Activated T-helper 17 cell treated with anti-CD3 and anti-CD28 coated beads, Interleukin-2, amount 50 U/mL, for 72 hours (primary cell): ENCODE measurements at regions not wholly inside any gene's neighbourhood (a gene's known extent, or its start where the extent isn't known, plus 50 kb on each side); places are given as distances from the start of the nearest gene placed in this dataset.

Source experiments
- ATAC-seq: fragments of 150-1000 bp; cut with Tn5 transposase; replicated peaks from 2 replicates; pipeline ENCODE4 v1.10.0; 2021; ENCODE audit warnings: mild to moderate bottlenecking, moderate library complexity
- H3K27ac Mint-ChIP-seq: one replicate; pipeline ENCODE4 v1.8.0; 2022; ENCODE audit warnings: mixed read lengths
- H3K27me3 Mint-ChIP-seq: one replicate; pipeline ENCODE4 v1.8.0; 2022; ENCODE audit warnings: mixed read lengths
- H3K36me3 Mint-ChIP-seq: one replicate; pipeline ENCODE4 v1.8.0; 2022; ENCODE audit warnings: low read depth, mild to moderate bottlenecking, mixed read lengths
- H3K4me1 Mint-ChIP-seq: one replicate; pipeline ENCODE4 v1.8.0; 2022; ENCODE audit warnings: mixed read lengths
- H3K4me3 Mint-ChIP-seq: one replicate; pipeline ENCODE4 v1.8.0; 2022; ENCODE audit warnings: mild to moderate bottlenecking, mixed read lengths
- H3K9me3 Mint-ChIP-seq: one replicate; pipeline ENCODE4 v1.8.0; 2022; ENCODE audit warnings: mixed read lengths

DNA sequence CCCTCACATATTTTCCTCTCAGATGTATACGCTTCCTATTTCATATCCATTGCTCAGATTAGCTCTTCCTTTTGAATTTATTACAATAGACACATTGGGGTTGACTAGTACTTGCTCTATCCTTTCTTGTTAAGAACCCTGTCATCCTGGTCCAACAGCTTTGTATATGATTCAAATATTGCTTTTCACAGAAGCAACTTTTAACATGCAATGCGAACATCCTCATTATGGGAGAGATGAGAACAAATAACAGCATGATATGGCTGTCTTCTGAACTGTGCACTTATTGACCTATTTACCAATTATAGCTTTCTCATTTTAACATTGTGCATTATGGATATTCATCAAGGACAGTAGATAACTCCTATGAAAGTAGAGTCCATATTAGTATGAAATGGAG is 510.8 kb downstream of the PTPRC start:
- Mint-ChIP-seq H3K27me3 (no peaks in the 10 kb centered on the region), H3K4me1 (no peaks in the 10 kb centered on the region), H3K9me3 (no peaks in the 10 kb centered on the region), H3K27ac (no peak overlapping the region), H3K4me3 (no peak overlapping the region), H3K36me3 (no peaks in the 10 kb centered on the region)
- no peak for ATAC-seq

DNA sequence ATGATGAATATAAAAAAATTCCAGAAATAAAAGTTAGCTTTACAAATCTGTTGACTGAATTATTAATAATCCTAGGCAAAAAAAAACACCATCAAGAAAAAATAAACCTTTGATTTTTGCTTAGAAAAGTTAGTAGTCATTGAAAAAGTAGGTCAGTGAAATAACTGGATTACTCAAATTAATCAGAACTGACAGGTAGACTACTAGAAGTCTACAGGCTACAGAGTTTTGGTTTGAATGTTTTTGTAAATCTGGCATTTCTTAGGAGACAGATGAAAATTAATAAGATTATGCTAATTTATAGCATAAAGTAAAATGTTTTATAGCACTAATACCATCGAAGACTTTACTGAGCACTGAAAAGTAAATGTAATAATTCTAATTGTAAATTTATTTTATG is 511.9 kb downstream of the PTPRC start:
- H3K36me3 Mint-ChIP-seq, result no peaks in the 10 kb centered on the region
- H3K4me3 Mint-ChIP-seq, result no peak overlapping the region
- no peak for ATAC-seq
- no peaks in the 10 kb centered on the region for H3K4me1 Mint-ChIP-seq
- no peaks in the 10 kb centered on the region for H3K27me3 Mint-ChIP-seq
- no peaks in the 10 kb centered on the region for H3K9me3 Mint-ChIP-seq
- H3K27ac Mint-ChIP-seq, result no peak overlapping the region

DNA sequence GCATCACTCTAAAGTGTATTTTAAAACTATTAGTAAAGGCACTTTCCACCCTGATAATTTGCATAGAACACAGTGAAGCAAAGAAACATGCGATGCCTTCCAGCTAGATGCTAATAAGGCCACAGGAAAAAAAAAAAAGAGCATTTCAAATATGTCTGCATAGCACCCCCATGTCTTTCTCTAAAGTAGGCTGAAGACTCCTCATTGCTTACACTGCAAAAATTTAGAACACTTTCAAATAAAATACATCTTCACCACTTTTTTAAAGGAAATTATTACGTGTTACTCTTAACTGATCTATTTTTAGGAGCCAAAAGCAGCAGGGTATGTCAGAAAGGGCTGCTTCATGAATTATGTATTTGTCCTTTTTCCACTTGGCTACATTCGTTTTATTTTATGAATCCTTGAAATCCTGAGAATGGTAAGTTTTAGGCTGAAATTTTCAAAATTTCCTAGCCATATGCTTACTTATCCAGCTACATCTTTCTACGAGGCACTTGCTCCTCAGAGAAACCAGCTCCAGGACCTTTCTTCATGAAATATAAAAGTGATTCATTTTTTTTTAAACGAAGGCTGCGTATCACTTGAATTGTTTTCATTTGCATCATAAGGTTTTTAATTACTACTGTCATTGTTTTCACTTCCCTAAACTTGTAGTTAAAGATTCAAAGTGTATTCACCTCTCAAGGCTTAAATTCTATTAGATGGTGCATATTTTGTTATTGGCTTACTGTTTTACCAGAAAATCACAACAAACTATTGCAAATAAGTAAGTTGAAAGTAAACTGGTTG is 513.0 kb downstream of the PTPRC start:
- no peak for ATAC-seq
- Mint-ChIP-seq H3K27me3 (no peaks in the 10 kb centered on the region), H3K36me3 (no peaks in the 10 kb centered on the region), H3K4me1 (no peaks in the 10 kb centered on the region), H3K27ac (no peak overlapping the region), H3K9me3 (no peaks in the 10 kb centered on the region), H3K4me3 (no peak overlapping the region)

- H3K9me3 Mint-ChIP-seq, result no peaks in the 10 kb centered on the region
- no peak overlapping the region for H3K27ac Mint-ChIP-seq
- no peaks in the 10 kb centered on the region for H3K27me3 Mint-ChIP-seq
- H3K4me3 Mint-ChIP-seq, result no peak overlapping the region
- H3K36me3 Mint-ChIP-seq, result no peaks in the 10 kb centered on the region
- no peaks in the 10 kb centered on the region for H3K4me1 Mint-ChIP-seq
- no peak for ATAC-seq
Observed at GRCh38 chr1:199152676-199153075, 513.8 kb downstream of the PTPRC start.

GRCh38 chr1:199155166-199156019 is 516.6 kb downstream of the PTPRC start:
- H3K9me3 Mint-ChIP-seq, result no peaks in the 10 kb centered on the region
- no peaks in the 10 kb centered on the region for H3K27me3 Mint-ChIP-seq
- H3K4me1 Mint-ChIP-seq, result peaks cover under 1% of the 10 kb centered on the region
- H3K27ac Mint-ChIP-seq, result no peak overlapping the region
- H3K4me3 Mint-ChIP-seq, result no peak overlapping the region
- no peak for ATAC-seq
- H3K36me3 Mint-ChIP-seq, result no peaks in the 10 kb centered on the region

DNA sequence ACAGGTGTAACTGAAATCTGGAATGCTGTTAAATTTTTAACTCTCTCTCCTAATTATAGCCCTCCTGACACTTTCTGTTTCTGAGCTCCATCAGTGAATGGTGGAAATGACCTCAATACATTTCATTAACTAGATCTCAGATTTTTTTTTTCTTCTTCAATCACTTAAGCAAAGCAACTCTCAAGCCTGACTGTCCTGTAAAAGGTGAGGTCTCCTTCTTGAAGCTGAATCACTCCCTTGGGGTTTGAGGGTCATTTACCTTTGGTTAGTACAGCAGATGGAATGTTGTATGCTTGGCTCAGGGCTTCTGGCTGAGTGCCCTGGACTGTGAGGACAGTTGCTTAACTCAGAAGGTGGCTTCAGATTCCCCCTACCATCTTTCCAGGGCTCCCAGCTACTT is 518.7 kb downstream of the PTPRC start:
- Mint-ChIP-seq H3K4me3 (no peak overlapping the region), H3K4me1 (peaks cover 13% of the 10 kb centered on the region), H3K27me3 (no peaks in the 10 kb centered on the region), H3K27ac (no peak overlapping the region), H3K9me3 (no peaks in the 10 kb centered on the region), H3K36me3 (no peaks in the 10 kb centered on the region)
- no peak for ATAC-seq

- H3K4me3 Mint-ChIP-seq, result peak overlapping the region; percentile 25
- H3K27ac Mint-ChIP-seq, result peak overlapping the region; percentile 20
- H3K4me1 Mint-ChIP-seq, result peaks cover 31% of the 10 kb centered on the region
- ATAC-seq, result peak; percentile 58
- no peaks in the 10 kb centered on the region for H3K9me3 Mint-ChIP-seq
- no peaks in the 10 kb centered on the region for H3K36me3 Mint-ChIP-seq
- H3K27me3 Mint-ChIP-seq, result no peaks in the 10 kb centered on the region
Observed at GRCh38 chr1:199160521-199161318, 521.9 kb downstream of the PTPRC start.

- no peak for ATAC-seq
- Mint-ChIP-seq H3K9me3 (no peaks in the 10 kb centered on the region), H3K4me3 (peak overlapping the region; percentile 16), H3K27ac (peak overlapping the region; percentile 33), H3K4me1 (peaks cover 31% of the 10 kb centered on the region), H3K27me3 (no peaks in the 10 kb centered on the region), H3K36me3 (no peaks in the 10 kb centered on the region)
Observed at GRCh38 chr1:199161319-199161680, 522.5 kb downstream of the PTPRC start.

DNA sequence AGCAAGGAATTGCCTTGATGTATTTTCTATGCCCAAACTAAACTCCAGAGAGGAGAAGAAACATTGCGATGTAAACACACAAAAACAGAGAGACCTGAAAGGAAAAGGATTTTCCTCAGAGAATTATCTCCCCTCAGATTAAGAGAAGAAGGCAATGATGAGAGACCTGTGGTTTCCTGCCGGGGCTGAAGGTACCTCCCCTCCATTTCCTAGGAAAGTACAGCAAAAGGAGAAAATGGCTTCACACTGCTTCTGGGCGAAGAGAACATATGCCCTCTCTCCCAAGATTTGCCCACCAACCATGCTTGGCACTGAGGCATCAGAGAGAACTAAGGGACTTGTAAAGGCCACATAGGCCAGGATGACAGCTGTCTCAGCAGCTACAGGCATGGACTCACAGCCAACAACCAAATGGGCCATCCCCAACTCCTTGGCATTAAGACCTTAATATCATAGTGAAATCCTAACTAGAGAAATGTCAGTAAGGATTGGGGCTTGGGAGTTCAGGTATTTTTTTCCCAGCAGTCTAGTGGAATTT is 523.0 kb downstream of the PTPRC start:
- H3K36me3 Mint-ChIP-seq, result no peaks in the 10 kb centered on the region
- H3K27me3 Mint-ChIP-seq, result no peaks in the 10 kb centered on the region
- H3K9me3 Mint-ChIP-seq, result no peaks in the 10 kb centered on the region
- H3K27ac Mint-ChIP-seq, result peak overlapping the region; percentile 33
- peak overlapping the region; percentile 16 for H3K4me3 Mint-ChIP-seq
- ATAC-seq, result peak; percentile 52
- peaks cover 31% of the 10 kb centered on the region for H3K4me1 Mint-ChIP-seq

- Mint-ChIP-seq H3K4me3 (peak overlapping the region; percentile 23), H3K27me3 (no peaks in the 10 kb centered on the region), H3K27ac (peak overlapping the region; percentile 23), H3K9me3 (no peaks in the 10 kb centered on the region), H3K36me3 (no peaks in the 10 kb centered on the region), H3K4me1 (peaks cover 31% of the 10 kb centered on the region)
- no peak for ATAC-seq
Observed at GRCh38 chr1:199163267-199163666, 524.4 kb downstream of the PTPRC start.

DNA sequence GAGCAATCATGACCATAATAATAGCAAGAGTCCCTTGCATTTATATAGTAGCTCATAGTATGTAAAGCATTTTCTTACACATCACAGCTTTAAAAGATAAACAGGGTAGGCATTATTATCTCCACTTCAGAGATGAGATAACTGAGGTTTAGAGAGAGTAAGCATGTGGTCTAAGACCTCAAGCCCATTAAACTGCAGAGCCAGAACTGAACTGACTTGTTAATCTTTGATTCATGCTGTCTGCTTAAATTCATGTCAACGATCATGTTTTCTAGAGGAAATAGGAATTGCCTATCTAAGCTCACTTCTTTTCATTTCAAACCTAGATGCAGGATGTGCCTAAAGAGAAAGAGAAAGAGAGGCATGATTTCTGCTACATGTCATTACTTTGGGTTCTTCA is 524.8 kb downstream of the PTPRC start:
- no peaks in the 10 kb centered on the region for H3K9me3 Mint-ChIP-seq
- no peaks in the 10 kb centered on the region for H3K36me3 Mint-ChIP-seq
- H3K4me1 Mint-ChIP-seq, result peaks cover 35% of the 10 kb centered on the region
- ATAC-seq, result peak; percentile 66
- H3K27ac Mint-ChIP-seq, result peak overlapping the region; percentile 23
- no peaks in the 10 kb centered on the region for H3K27me3 Mint-ChIP-seq
- H3K4me3 Mint-ChIP-seq, result peak overlapping the region; percentile 23

DNA sequence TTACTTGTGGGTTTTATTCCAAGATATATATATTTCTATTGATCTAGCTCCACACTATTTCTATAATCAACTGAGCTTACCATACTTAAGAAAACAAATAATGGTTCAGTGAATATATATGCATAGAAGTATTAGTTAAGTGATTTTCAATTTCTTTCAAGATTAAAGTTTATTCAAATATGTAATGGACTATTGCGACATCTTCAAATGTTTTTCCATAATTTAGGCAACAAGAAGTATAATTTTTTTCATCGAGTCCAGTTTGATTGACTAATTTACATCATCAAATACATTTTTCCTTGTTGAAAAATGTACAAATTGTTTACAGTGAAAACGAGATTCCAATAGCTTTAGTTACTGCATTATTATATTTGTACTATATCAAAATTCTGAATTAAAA is 528.6 kb downstream of the PTPRC start:
- Mint-ChIP-seq H3K4me1 (peaks cover 43% of the 10 kb centered on the region), H3K36me3 (no peaks in the 10 kb centered on the region), H3K27me3 (no peaks in the 10 kb centered on the region), H3K4me3 (no peak overlapping the region), H3K9me3 (no peaks in the 10 kb centered on the region), H3K27ac (no peak overlapping the region)
- ATAC-seq, result no peak

GRCh38 chr1:199168888-199169585 is 530.2 kb downstream of the PTPRC start:
- H3K4me1 Mint-ChIP-seq, result peaks cover 35% of the 10 kb centered on the region
- peak overlapping the region; percentile 1 for H3K4me3 Mint-ChIP-seq
- H3K27ac Mint-ChIP-seq, result peak overlapping the region; percentile 29
- no peaks in the 10 kb centered on the region for H3K27me3 Mint-ChIP-seq
- H3K36me3 Mint-ChIP-seq, result no peaks in the 10 kb centered on the region
- H3K9me3 Mint-ChIP-seq, result no peaks in the 10 kb centered on the region
- ATAC-seq, result no peak

GRCh38 chr1:199170711-199171110 is 531.9 kb downstream of the PTPRC start:
- H3K36me3 Mint-ChIP-seq, result no peaks in the 10 kb centered on the region
- no peaks in the 10 kb centered on the region for H3K9me3 Mint-ChIP-seq
- no peak overlapping the region for H3K27ac Mint-ChIP-seq
- no peaks in the 10 kb centered on the region for H3K27me3 Mint-ChIP-seq
- no peak overlapping the region for H3K4me3 Mint-ChIP-seq
- peaks cover 40% of the 10 kb centered on the region for H3K4me1 Mint-ChIP-seq
- no peak for ATAC-seq
